Endothelial cell (in vitro differentiated cells): ENCODE measurements at regions not wholly inside any gene's neighbourhood (a gene's known extent, or its start where the extent isn't known, plus 50 kb on each side); places are given as distances from the start of the nearest gene placed in this dataset.

Source experiments
- DNase-seq: peaks from one replicate; pipeline ENCODE4 v3.0.0; 2021; ENCODE audit warnings: low spot score
- H3K27ac Mint-ChIP-seq: one replicate; pipeline ENCODE4 v1.8.0; 2021; ENCODE audit warnings: mixed read lengths, inconsistent platforms; ENCODE audit not compliant: unreplicated experiment
- H3K27me3 Mint-ChIP-seq: one replicate; pipeline ENCODE4 v1.8.0; 2021; ENCODE audit warnings: mild to moderate bottlenecking, moderate library complexity, mixed read lengths, inconsistent platforms; ENCODE audit not compliant: unreplicated experiment
- H3K36me3 Mint-ChIP-seq: one replicate; pipeline ENCODE4 v1.8.0; 2021; ENCODE audit warnings: mild to moderate bottlenecking, low read depth, mixed read lengths, inconsistent platforms; ENCODE audit not compliant: unreplicated experiment
- H3K4me1 Mint-ChIP-seq: one replicate; pipeline ENCODE4 v1.8.0; 2021; ENCODE audit warnings: mild to moderate bottlenecking, mixed read lengths, inconsistent platforms; ENCODE audit not compliant: unreplicated experiment
- H3K4me3 Mint-ChIP-seq: one replicate; pipeline ENCODE4 v1.8.0; 2021; ENCODE audit warnings: mild to moderate bottlenecking, mixed read lengths, inconsistent platforms; ENCODE audit not compliant: unreplicated experiment
- H3K9me3 Mint-ChIP-seq: one replicate; pipeline ENCODE4 v1.8.0; 2021; ENCODE audit warnings: mixed read lengths, inconsistent platforms; ENCODE audit not compliant: unreplicated experiment
- TF ChIP-seq, protein P1 (sequence below): fragments of 200-600 bp; sonication (generic); IDR thresholded peaks from one replicate; pipeline ENCODE4 v1.5.0; 2021; ENCODE audit warnings: antibody characterized with exemption; ENCODE audit not compliant: unreplicated experiment

GRCh38 chr2:129901754-129902415 lies 77.6 kb upstream of the RAB6C start:
- Mint-ChIP-seq H3K36me3 (no peaks in the 10 kb centered on the region), H3K9me3 (no peaks in the 10 kb centered on the region), H3K4me1 (no peaks in the 10 kb centered on the region), H3K4me3 (no peak overlapping the region), H3K27ac (no peak overlapping the region), H3K27me3 (no peaks in the 10 kb centered on the region)
- TF ChIP-seq, protein P1, sequence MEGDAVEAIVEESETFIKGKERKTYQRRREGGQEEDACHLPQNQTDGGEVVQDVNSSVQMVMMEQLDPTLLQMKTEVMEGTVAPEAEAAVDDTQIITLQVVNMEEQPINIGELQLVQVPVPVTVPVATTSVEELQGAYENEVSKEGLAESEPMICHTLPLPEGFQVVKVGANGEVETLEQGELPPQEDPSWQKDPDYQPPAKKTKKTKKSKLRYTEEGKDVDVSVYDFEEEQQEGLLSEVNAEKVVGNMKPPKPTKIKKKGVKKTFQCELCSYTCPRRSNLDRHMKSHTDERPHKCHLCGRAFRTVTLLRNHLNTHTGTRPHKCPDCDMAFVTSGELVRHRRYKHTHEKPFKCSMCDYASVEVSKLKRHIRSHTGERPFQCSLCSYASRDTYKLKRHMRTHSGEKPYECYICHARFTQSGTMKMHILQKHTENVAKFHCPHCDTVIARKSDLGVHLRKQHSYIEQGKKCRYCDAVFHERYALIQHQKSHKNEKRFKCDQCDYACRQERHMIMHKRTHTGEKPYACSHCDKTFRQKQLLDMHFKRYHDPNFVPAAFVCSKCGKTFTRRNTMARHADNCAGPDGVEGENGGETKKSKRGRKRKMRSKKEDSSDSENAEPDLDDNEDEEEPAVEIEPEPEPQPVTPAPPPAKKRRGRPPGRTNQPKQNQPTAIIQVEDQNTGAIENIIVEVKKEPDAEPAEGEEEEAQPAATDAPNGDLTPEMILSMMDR, result no peak
- no peak for DNase-seq

- no peak overlapping the region for H3K27ac Mint-ChIP-seq
- H3K4me3 Mint-ChIP-seq, result no peak overlapping the region
- H3K27me3 Mint-ChIP-seq, result peaks cover 5% of the 10 kb centered on the region
- H3K36me3 Mint-ChIP-seq, result no peaks in the 10 kb centered on the region
- no peaks in the 10 kb centered on the region for H3K4me1 Mint-ChIP-seq
- TF ChIP-seq, protein P1, result no peak
- H3K9me3 Mint-ChIP-seq, result no peaks in the 10 kb centered on the region
- no peak for DNase-seq
Measured at GRCh38 chr2:129902731-129903585, 76.5 kb upstream of the RAB6C start.

GRCh38 chr2:129903586-129904425 lies 75.7 kb upstream of the RAB6C start:
- Mint-ChIP-seq H3K4me3 (no peak overlapping the region), H3K9me3 (no peaks in the 10 kb centered on the region), H3K36me3 (no peaks in the 10 kb centered on the region), H3K27ac (no peak overlapping the region), H3K27me3 (peaks cover 5% of the 10 kb centered on the region), H3K4me1 (no peaks in the 10 kb centered on the region)
- TF ChIP-seq, protein P1, result no peak
- DNase-seq, result no peak

GRCh38 chr2:129904532-129905446 lies 74.7 kb upstream of the RAB6C start:
- H3K4me1 Mint-ChIP-seq, result no peaks in the 10 kb centered on the region
- TF ChIP-seq, protein P1, result no peak

More at GRCh38 chr2:129904532-129905446, 74.7 kb upstream of the RAB6C start:
- H3K4me3 Mint-ChIP-seq, result no peak overlapping the region
- H3K27me3 Mint-ChIP-seq, result peaks cover 5% of the 10 kb centered on the region
- H3K36me3 Mint-ChIP-seq, result no peaks in the 10 kb centered on the region
- H3K9me3 Mint-ChIP-seq, result no peaks in the 10 kb centered on the region
- H3K27ac Mint-ChIP-seq, result no peak overlapping the region
- no peak for DNase-seq
